ENCODE measurements at regions not wholly inside any gene's neighbourhood (a gene's known extent, or its start where the extent isn't known, plus 50 kb on each side); places are given as distances from the start of the nearest gene placed in this dataset.

GRCh38 chr16:65876624-65877023, 489.9 kb upstream of the CDH5 start:
- TF ChIP-seq, protein P1, sequence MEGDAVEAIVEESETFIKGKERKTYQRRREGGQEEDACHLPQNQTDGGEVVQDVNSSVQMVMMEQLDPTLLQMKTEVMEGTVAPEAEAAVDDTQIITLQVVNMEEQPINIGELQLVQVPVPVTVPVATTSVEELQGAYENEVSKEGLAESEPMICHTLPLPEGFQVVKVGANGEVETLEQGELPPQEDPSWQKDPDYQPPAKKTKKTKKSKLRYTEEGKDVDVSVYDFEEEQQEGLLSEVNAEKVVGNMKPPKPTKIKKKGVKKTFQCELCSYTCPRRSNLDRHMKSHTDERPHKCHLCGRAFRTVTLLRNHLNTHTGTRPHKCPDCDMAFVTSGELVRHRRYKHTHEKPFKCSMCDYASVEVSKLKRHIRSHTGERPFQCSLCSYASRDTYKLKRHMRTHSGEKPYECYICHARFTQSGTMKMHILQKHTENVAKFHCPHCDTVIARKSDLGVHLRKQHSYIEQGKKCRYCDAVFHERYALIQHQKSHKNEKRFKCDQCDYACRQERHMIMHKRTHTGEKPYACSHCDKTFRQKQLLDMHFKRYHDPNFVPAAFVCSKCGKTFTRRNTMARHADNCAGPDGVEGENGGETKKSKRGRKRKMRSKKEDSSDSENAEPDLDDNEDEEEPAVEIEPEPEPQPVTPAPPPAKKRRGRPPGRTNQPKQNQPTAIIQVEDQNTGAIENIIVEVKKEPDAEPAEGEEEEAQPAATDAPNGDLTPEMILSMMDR (IDR thresholded peaks at IDR 0.05; ENCODE audit: low read depth, low read length): no peak
- H3K4me3 ChIP-seq (replicated peaks in 1 of 2; ENCODE audit: low read depth in 2 of 2, low read length in 2 of 2): no peak overlapping the region
- DNase-seq (ENCODE audit: low read depth in 2 of 2): no peak

DNA sequence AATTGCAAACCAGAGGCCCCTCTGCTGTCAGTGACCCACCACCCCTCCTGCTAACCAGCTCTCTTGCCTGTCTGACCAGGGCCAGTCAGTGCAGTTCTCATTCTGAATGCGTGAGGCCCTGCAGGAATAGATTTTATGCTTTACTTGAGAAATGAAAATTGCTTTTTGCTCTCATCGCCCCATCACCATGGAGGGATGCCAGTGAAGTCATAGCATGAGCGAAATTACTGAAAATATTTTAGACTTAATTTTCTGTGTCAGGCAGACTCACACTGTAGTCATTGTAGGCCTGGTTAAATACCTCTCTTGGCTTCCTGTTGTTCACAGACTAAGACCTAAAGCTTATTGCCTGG, 490.5 kb upstream of the CDH5 start:
- peak in 1 of 2 donors; percentile 2 for DNase-seq (ENCODE audit: low read depth in 2 of 2)
- H3K4me3 ChIP-seq (replicated peaks in 1 of 2; ENCODE audit: low read depth in 2 of 2, low read length in 2 of 2): no peak overlapping the region
- TF ChIP-seq, protein P1 (IDR thresholded peaks at IDR 0.05; ENCODE audit: low read depth, low read length): no peak

DNA sequence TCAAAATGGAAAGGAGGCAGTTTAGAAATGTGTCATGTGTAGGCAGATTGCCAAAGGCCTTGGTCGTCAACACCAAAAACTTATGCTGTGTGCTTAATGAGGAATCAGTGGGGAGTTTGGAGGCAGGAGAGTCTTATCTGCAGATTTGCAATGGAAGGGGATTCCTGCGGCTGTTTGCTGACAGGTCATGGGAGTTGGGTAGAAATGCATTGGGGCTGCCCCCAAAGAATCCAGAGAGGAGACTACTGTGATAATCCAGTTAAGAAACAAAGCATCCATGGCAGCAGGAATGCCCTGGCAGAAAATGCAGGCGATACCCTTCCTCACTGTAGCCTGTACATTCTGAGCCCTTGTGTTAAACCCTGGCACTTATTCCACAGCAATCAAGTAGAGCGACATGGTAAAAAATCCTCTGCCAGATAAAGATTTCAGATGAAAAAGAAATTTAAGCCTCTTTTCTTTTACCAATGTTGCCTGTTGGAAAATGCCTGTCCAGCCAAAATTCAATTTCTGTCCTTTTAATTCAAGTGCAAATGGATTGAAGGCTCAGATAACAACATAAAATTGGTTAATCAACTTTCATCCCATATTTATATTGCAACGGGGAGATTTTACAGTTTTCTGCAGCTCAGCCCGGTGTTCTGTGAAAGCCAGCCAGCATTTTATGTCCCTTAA, 491.0 kb upstream of the CDH5 start:
- DNase-seq (ENCODE audit: low read depth in 2 of 2): peak in 1 of 2 donors; percentile 41

DNA sequence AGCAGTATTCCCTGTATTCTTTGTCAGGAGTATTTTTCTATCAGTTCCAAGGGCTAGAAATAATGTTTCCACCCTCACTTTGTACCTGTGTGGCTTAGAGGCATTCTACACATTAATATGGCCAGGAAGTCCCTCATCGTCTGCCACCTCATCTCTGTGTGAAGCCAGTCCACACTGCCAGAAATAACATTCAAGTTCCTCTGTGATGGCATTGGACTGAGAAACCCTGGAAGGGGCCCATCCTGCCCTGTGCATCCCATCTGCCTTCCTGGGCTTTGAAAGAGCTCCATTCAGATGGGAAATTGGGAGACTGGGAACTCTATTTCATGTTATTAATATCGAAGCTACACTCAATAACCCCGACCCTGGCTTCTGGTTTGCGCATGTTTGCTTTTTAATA, 497.2 kb upstream of the CDH5 start:
- TF ChIP-seq, protein P1 (IDR thresholded peaks at IDR 0.05; ENCODE audit: low read depth, low read length): no peak
- no peak for DNase-seq (ENCODE audit: low read depth in 2 of 2)
- H3K4me3 ChIP-seq (replicated peaks in 1 of 2; ENCODE audit: low read depth in 2 of 2, low read length in 2 of 2): no peak overlapping the region

More for the DNA sequence above, 491.0 kb upstream of the CDH5 start:
- TF ChIP-seq, protein P1 (IDR thresholded peaks at IDR 0.05; ENCODE audit: low read depth, low read length): no peak
- no peak overlapping the region for H3K4me3 ChIP-seq (replicated peaks in 1 of 2; ENCODE audit: low read depth in 2 of 2, low read length in 2 of 2)

GRCh38 chr16:65867276-65867960, 499.1 kb upstream of the CDH5 start:
- no peak for DNase-seq (ENCODE audit: low read depth in 2 of 2)
- TF ChIP-seq, protein P1 (IDR thresholded peaks at IDR 0.05; ENCODE audit: low read depth, low read length): no peak
- H3K4me3 ChIP-seq (replicated peaks in 1 of 2; ENCODE audit: low read depth in 2 of 2, low read length in 2 of 2): no peak overlapping the region

DNA sequence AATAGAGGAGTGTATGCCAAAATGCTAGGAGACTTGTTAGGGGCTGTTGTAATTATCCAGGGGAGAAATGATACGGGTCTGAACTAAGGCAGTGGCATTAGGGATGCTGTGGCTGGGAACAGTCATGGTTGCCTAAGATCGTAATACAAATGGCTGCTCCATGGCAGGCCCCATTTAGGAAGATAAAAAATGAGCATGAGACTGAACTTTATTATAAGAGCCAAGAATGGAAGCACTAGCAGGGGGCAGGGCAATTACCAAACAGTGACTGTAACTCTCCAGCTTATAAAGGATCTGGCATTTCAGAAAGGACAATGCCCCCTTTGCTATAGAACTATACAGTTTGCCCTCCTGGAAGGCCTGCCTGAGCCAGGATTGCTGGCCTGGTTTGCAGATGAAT, 503.3 kb upstream of the CDH5 start:
- H3K4me3 ChIP-seq (replicated peaks in 1 of 2; ENCODE audit: low read depth in 2 of 2, low read length in 2 of 2): no peak overlapping the region
- DNase-seq (ENCODE audit: low read depth in 2 of 2): no peak
- TF ChIP-seq, protein P1 (IDR thresholded peaks at IDR 0.05; ENCODE audit: low read depth, low read length): no peak

Measured in cardiac fibroblast (primary cell).